CD4-positive, alpha-beta T cell (primary cell): ENCODE measurements at regions not wholly inside any gene's neighbourhood (a gene's known extent, or its start where the extent isn't known, plus 50 kb on each side); places are given as distances from the start of the nearest gene placed in this dataset.

ENCODE experiments used
- ATAC-seq: fragments of 200-7000 bp; cut with Tn5 transposase; one replicate; pipeline ENCODE4 v1.10.0; 2022; ENCODE audit warnings: mild to moderate bottlenecking; ENCODE audit not compliant: poor library complexity
- CTCF ChIA-PET: fragments of 350-600 bp; sonication (Branson Sonifier 250); formaldehyde crosslinking; loops from one replicate; lab custom pipeline; 2021; ENCODE audit warnings: antibody characterized with exemption, inconsistent platforms; lab: Charles Lee
- POLR2A ChIA-PET: fragments of 350-600 bp; sonication (Branson Sonifier 250); formaldehyde crosslinking; loops from one replicate; lab custom pipeline; 2021; ENCODE audit warnings: antibody characterized with exemption, inconsistent platforms; lab: Charles Lee
- DNase-seq, 14 experiments: peaks; one replicate each; pipeline ENCODE4 v3.0.0-alpha.2; 2013 to 2020; ENCODE audit warnings: mixed read lengths in 2 of 14
- H3K27ac ChIP-seq, 2 donors: one replicate each; pipeline versions ENCODE4 v1.5.1 to v1.7.0; 2013; ENCODE audit warnings: low read length in 2 of 2, low read depth in 1 of 2, mild to moderate bottlenecking in 1 of 2
- H3K27me3 ChIP-seq, 2 experiments: 1 replicate in 1 of 2; 2 replicates in 1 of 2; pipeline versions ENCODE4 v1.6.1 to v1.7.0; 2013; ENCODE audit warnings: low read length in 2 of 2, control low read depth in 1 of 2, mild to moderate bottlenecking in 1 of 2, moderate library complexity in 1 of 2; ENCODE audit not compliant: insufficient read depth in 2 of 2, control insufficient read depth in 1 of 2
- H3K36me3 ChIP-seq: one replicate; pipeline ENCODE4 v1.6.1; 2013; ENCODE audit warnings: low read length, control low read depth; ENCODE audit not compliant: insufficient read depth
- H3K4me1 ChIP-seq: one replicate; pipeline ENCODE4 v1.6.1; 2013; ENCODE audit warnings: low read length, control low read depth; ENCODE audit not compliant: insufficient read depth
- H3K4me3 ChIP-seq: one replicate; pipeline ENCODE4 v1.5.1; 2013; ENCODE audit warnings: mild to moderate bottlenecking, low read length, moderate library complexity
- H3K9me3 ChIP-seq, 2 experiments: 1 replicate in 1 of 2; 2 replicates in 1 of 2; pipeline versions ENCODE4 v1.6.1 to v1.7.0; 2013; ENCODE audit warnings: low read length in 2 of 2, mild to moderate bottlenecking in 2 of 2, control low read depth in 1 of 2, moderate library complexity in 1 of 2; ENCODE audit not compliant: control insufficient read depth in 1 of 2, insufficient read depth in 1 of 2
- H3K27ac Mint-ChIP-seq: one replicate; pipeline ENCODE4 v1.8.0; 2020; ENCODE audit warnings: mixed read lengths
- H3K27me3 Mint-ChIP-seq: one replicate; pipeline ENCODE4 v1.8.0; 2021; ENCODE audit warnings: mixed read lengths
- H3K36me3 Mint-ChIP-seq: one replicate; pipeline ENCODE4 v1.8.0; 2021; ENCODE audit warnings: low read depth, mixed read lengths
- H3K4me1 Mint-ChIP-seq: one replicate; pipeline ENCODE4 v1.8.0; 2021; ENCODE audit warnings: low read depth, mixed read lengths
- H3K4me3 Mint-ChIP-seq: one replicate; pipeline ENCODE4 v1.8.0; 2020; ENCODE audit warnings: mild to moderate bottlenecking, mixed read lengths
- H3K9me3 Mint-ChIP-seq: one replicate; pipeline ENCODE4 v1.8.0; 2020; ENCODE audit warnings: mixed read lengths
- CTCF ChIP-seq: fragments of 200-600 bp; IDR thresholded peaks from one replicate; pipeline ENCODE4 v1.8.0; 2022; ENCODE audit warnings: antibody characterized with exemption, mild to moderate bottlenecking
- intact Hi-C, 2 experiments: fragments of 100-400 bp; cut with DNase I in 1 of 2; cut with micrococcal nuclease in 1 of 2; formaldehyde crosslinking; loops; one replicate each; pipeline versions ENCODE4 v1.15.1 to v1.9.0; 2023 to 2025; cut with DNase I, micrococcal nuclease

- no peaks in the 10 kb centered on the region for H3K36me3 ChIP-seq
- Mint-ChIP-seq H3K4me3 (no peak overlapping the region), H3K27ac (no peak overlapping the region), H3K9me3 (peaks cover under 1% of the 10 kb centered on the region), H3K27me3 (no peaks in the 10 kb centered on the region), H3K36me3 (no peaks in the 10 kb centered on the region), H3K4me1 (no peaks in the 10 kb centered on the region)
- no peak overlapping the region for H3K27ac ChIP-seq
- TF ChIP-seq CTCF, result no peak
- H3K4me3 ChIP-seq, result no peak overlapping the region
- DNase-seq (no peak), ATAC-seq (no peak)
- ChIA-PET POLR2A (no interaction called here), CTCF (no interaction called here)
- intact Hi-C loops, result no loop called here
- H3K4me1 ChIP-seq, result no peaks in the 10 kb centered on the region
- H3K27me3 ChIP-seq, result no peaks in the 10 kb centered on the region
- no peaks in the 10 kb centered on the region for H3K9me3 ChIP-seq
Observed at GRCh38 chr5:18900644-18901043, 1087.4 kb downstream of the CDH18 start.

- Histone ChIP-seq H3K4me1 (no peaks in the 10 kb centered on the region), H3K36me3 (no peaks in the 10 kb centered on the region), H3K27ac (no peak overlapping the region), H3K27me3 (no peaks in the 10 kb centered on the region), H3K9me3 (no peaks in the 10 kb centered on the region), H3K4me3 (no peak overlapping the region)
- Mint-ChIP-seq H3K27ac (no peak overlapping the region), H3K36me3 (no peaks in the 10 kb centered on the region), H3K4me3 (no peak overlapping the region), H3K9me3 (no peaks in the 10 kb centered on the region), H3K4me1 (no peaks in the 10 kb centered on the region), H3K27me3 (no peaks in the 10 kb centered on the region)
- DNase-seq (no peak), ATAC-seq (no peak)
- intact Hi-C loops, result no loop called here
- POLR2A ChIA-PET, result no interaction called here
- CTCF ChIA-PET, result no interaction called here
- TF ChIP-seq CTCF, result no peak
Observed at GRCh38 chr5:18920966-18921365, 1067.0 kb downstream of the CDH18 start.

DNA sequence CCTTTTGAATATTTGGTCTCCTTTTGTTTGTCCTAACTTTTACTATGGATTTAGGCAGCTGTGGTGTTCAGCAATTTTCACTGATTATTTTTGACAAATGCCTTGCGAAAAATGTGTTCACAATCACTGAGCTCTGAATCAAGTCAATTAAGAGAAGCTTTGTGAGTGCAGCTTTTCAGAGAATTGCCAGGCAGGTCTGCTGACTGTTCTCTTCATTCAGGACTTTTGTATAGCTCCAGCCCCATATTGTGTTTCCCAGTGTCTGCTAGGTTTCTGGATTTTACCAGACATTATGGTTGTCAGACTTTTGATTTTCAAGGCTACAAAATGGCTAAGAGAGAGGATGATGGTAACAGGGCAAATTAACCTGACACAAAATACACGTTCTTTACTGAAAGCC, 1055.9 kb downstream of the CDH18 start:
- Mint-ChIP-seq H3K36me3 (no peaks in the 10 kb centered on the region), H3K4me1 (no peaks in the 10 kb centered on the region), H3K27ac (no peak overlapping the region), H3K27me3 (no peaks in the 10 kb centered on the region), H3K4me3 (no peak overlapping the region), H3K9me3 (peaks cover 2% of the 10 kb centered on the region)
- no peak overlapping the region for H3K4me3 ChIP-seq
- intact Hi-C loops, result no loop called here
- H3K36me3 ChIP-seq, result no peaks in the 10 kb centered on the region
- ATAC-seq, result no peak
- no peaks in the 10 kb centered on the region for H3K4me1 ChIP-seq
- ChIA-PET CTCF (no interaction called here), POLR2A (no interaction called here)
- TF ChIP-seq CTCF, result no peak
- DNase-seq, result no peak
- H3K27ac ChIP-seq, result no peak overlapping the region
- H3K9me3 ChIP-seq, result peaks cover 0 to 3% of the 10 kb centered on the region in 2 experiments
- H3K27me3 ChIP-seq, result no peaks in the 10 kb centered on the region
